ENCODE measurements at regions not wholly inside any gene's neighbourhood (a gene's known extent, or its start where the extent isn't known, plus 50 kb on each side); places are given as distances from the start of the nearest gene placed in this dataset.

GRCh38 chr3:26964836-26965235, 342.3 kb downstream of the LRRC3B start:
- Histone ChIP-seq H3K9ac (ENCODE audit: low read depth, low read length) (no peak overlapping the region), H3K4me3 (ENCODE audit: low read length) (no peak overlapping the region), H3K4me2 (ENCODE audit: low read length) (no peak overlapping the region), H3K36me3 (ENCODE audit: insufficient read depth, low read length) (no peaks in the 10 kb centered on the region), H3K9me3 (replicated peaks; ENCODE audit: low read length) (no peaks in the 10 kb centered on the region), H3K27me3 (ENCODE audit: control insufficient read depth, insufficient read depth, low read length) (no peaks in the 10 kb centered on the region), H3K4me1 (ENCODE audit: control insufficient read depth, insufficient read depth, low read length) (no peaks in the 10 kb centered on the region)

- H3K9me3 ChIP-seq (replicated peaks; ENCODE audit: low read length), result no peaks in the 10 kb centered on the region
- H3K4me2 ChIP-seq (ENCODE audit: low read length), result no peak overlapping the region
- H3K27me3 ChIP-seq (ENCODE audit: control insufficient read depth, insufficient read depth, low read length), result no peaks in the 10 kb centered on the region
- H3K4me3 ChIP-seq (ENCODE audit: low read length), result no peak overlapping the region
- H3K36me3 ChIP-seq (ENCODE audit: insufficient read depth, low read length), result no peaks in the 10 kb centered on the region
- no peak overlapping the region for H3K9ac ChIP-seq (ENCODE audit: low read depth, low read length)
- H3K4me1 ChIP-seq (ENCODE audit: control insufficient read depth, insufficient read depth, low read length), result no peaks in the 10 kb centered on the region
Measured at GRCh38 chr3:26967501-26967900, 344.9 kb downstream of the LRRC3B start.

DNA sequence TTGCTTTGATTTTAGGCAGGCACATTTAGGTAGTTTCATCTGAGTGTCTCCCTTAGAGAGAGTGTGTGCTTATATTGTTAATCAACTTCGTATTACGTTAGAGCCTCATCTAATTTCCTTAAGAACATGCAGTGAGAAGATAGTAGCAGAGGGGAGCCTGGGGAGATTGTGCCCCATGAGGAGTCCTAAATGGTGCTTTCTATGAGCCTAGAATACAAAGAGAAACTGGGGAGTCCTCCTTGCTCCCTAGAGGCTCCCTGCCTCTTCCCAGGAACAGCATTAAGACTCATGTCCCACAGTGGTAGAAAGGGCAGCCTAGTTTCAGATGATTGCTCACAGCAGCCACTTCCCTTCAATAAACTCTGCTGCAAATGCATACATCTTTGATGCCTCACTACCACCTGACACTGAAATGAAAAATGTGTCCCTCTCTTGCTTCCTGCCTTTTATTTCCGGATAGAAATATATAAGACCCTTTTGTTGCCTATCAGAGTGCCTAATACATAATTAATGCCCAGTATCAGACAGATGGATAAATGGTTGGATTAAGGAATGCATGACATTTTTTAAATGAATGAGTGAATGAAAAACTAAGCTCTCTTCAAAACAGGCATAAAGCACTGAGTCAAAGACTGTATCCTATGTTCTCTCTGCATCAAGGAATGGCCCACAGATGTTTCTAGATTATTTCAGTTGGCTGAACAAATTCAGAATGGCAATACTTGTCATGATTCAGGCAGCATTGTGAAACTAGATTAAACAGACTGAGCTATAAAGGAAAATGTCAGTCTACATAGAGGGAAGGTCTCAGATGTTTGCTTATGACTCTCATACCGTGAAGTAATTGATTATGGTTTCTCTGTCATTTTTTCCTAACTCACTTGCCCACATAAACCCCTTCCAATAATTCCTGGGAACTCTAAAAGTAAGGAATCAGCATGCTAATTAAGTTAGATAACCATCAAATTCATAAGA, 362.1 kb downstream of the LRRC3B start:
- H3K9me3 ChIP-seq (replicated peaks; ENCODE audit: low read length), result no peaks in the 10 kb centered on the region
- H3K36me3 ChIP-seq (ENCODE audit: insufficient read depth, low read length), result no peaks in the 10 kb centered on the region
- H3K27me3 ChIP-seq (ENCODE audit: control insufficient read depth, insufficient read depth, low read length), result no peaks in the 10 kb centered on the region
- no peaks in the 10 kb centered on the region for H3K4me1 ChIP-seq (ENCODE audit: control insufficient read depth, insufficient read depth, low read length)
- no peak overlapping the region for H3K4me2 ChIP-seq (ENCODE audit: low read length)
- H3K9ac ChIP-seq (ENCODE audit: low read depth, low read length), result no peak overlapping the region
- no peak overlapping the region for H3K4me3 ChIP-seq (ENCODE audit: low read length)

DNA sequence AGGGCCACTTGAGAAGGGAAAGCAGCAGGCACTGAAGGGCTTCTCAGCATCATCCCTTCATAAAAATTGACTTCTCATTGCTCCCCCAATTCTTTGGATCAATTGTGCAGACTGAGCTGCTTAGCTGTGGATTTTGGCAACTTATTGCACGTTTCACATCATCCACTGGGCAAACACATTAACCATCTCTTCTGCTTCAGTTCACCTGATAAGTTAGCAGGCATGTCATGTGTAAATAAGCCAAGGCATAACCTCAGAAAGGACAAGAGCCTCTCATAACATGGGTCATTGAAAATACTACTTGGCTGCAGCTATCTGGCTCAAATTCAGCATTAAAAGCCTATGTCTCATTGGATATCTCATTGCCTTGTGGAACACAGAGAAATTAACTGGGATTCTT, 366.5 kb downstream of the LRRC3B start:
- H3K36me3 ChIP-seq (ENCODE audit: insufficient read depth, low read length), result no peaks in the 10 kb centered on the region
- H3K9me3 ChIP-seq (replicated peaks; ENCODE audit: low read length), result no peaks in the 10 kb centered on the region
- H3K4me2 ChIP-seq (ENCODE audit: low read length), result no peak overlapping the region
- no peak overlapping the region for H3K4me3 ChIP-seq (ENCODE audit: low read length)
- no peak overlapping the region for H3K9ac ChIP-seq (ENCODE audit: low read depth, low read length)
- no peaks in the 10 kb centered on the region for H3K27me3 ChIP-seq (ENCODE audit: control insufficient read depth, insufficient read depth, low read length)
- H3K4me1 ChIP-seq (ENCODE audit: control insufficient read depth, insufficient read depth, low read length), result no peaks in the 10 kb centered on the region

DNA sequence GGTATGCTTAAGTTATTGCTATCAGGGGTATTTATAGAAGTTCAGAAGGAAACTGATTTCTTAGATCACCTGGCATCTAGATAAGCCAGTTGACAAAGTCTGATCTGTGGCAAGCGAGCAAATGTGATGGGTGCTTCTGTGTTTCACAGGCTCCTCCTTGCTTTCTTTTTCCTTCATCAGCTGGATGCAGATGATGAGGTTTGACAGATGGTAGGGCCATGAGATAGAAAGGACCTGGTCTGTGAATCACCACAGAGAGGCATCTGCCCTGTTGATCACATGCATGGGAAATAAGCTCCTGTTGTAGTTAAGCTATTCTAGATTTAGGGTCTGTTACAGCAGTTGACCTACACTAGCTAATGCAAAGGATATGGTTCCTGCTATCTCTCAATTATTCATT, 372.0 kb downstream of the NEK10 start:
- no peak overlapping the region for H3K4me2 ChIP-seq (ENCODE audit: low read length)
- no peaks in the 10 kb centered on the region for H3K36me3 ChIP-seq (ENCODE audit: insufficient read depth, low read length)
- H3K9me3 ChIP-seq (replicated peaks; ENCODE audit: low read length), result no peaks in the 10 kb centered on the region
- H3K4me3 ChIP-seq (ENCODE audit: low read length), result no peak overlapping the region
- H3K27me3 ChIP-seq (ENCODE audit: control insufficient read depth, insufficient read depth, low read length), result no peaks in the 10 kb centered on the region
- no peaks in the 10 kb centered on the region for H3K4me1 ChIP-seq (ENCODE audit: control insufficient read depth, insufficient read depth, low read length)
- no peak overlapping the region for H3K9ac ChIP-seq (ENCODE audit: low read depth, low read length)

GRCh38 chr3:27010834-27011233, 358.3 kb downstream of the NEK10 start:
- H3K4me2 ChIP-seq (ENCODE audit: low read length), result no peak overlapping the region
- no peaks in the 10 kb centered on the region for H3K4me1 ChIP-seq (ENCODE audit: control insufficient read depth, insufficient read depth, low read length)
- no peak overlapping the region for H3K4me3 ChIP-seq (ENCODE audit: low read length)
- H3K36me3 ChIP-seq (ENCODE audit: insufficient read depth, low read length), result no peaks in the 10 kb centered on the region
- no peak overlapping the region for H3K9ac ChIP-seq (ENCODE audit: low read depth, low read length)
- no peaks in the 10 kb centered on the region for H3K27me3 ChIP-seq (ENCODE audit: control insufficient read depth, insufficient read depth, low read length)
- H3K9me3 ChIP-seq (replicated peaks; ENCODE audit: low read length), result no peaks in the 10 kb centered on the region

DNA sequence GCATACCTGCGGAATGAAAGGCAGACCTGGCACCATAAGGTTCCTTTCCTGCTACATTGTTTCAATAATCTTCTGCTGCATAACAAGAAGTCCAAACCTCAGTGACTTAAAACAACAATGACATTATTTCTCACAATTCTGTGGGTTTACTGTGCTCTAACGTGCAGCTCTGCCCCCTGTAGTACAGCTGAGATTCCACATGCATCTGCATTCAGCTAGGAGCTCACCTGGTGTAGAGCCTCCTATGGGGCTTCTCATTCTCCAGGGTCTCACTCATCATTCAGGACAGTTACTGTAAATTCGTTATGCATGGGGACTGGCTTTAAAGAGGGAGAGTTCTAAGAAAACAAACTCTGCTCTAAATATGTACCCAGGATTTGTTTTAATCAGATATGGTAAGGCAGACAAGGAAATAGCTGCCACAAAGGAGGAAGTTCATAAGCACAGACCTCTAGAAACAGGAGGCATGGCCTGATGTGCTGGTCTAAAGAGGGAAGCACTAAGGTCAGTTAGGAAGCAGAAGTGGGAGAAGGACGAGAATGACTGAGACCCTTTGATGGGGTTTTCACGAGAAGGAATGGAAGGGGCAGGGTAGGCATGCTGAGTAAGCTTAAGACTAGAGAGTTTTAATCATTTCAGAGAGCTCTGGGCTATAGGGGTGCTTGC, 347.0 kb downstream of the NEK10 start:
- H3K27me3 ChIP-seq (ENCODE audit: control insufficient read depth, insufficient read depth, low read length), result no peaks in the 10 kb centered on the region
- no peak overlapping the region for H3K4me2 ChIP-seq (ENCODE audit: low read length)
- no peaks in the 10 kb centered on the region for H3K4me1 ChIP-seq (ENCODE audit: control insufficient read depth, insufficient read depth, low read length)
- no peak overlapping the region for H3K9ac ChIP-seq (ENCODE audit: low read depth, low read length)
- no peaks in the 10 kb centered on the region for H3K9me3 ChIP-seq (replicated peaks; ENCODE audit: low read length)
- H3K4me3 ChIP-seq (ENCODE audit: low read length), result no peak overlapping the region
- H3K36me3 ChIP-seq (ENCODE audit: insufficient read depth, low read length), result no peaks in the 10 kb centered on the region

GRCh38 chr3:27024493-27024892, 344.7 kb downstream of the NEK10 start:
- Histone ChIP-seq H3K9me3 (replicated peaks; ENCODE audit: low read length) (no peaks in the 10 kb centered on the region), H3K4me3 (ENCODE audit: low read length) (no peak overlapping the region), H3K9ac (ENCODE audit: low read depth, low read length) (no peak overlapping the region), H3K4me1 (ENCODE audit: control insufficient read depth, insufficient read depth, low read length) (no peaks in the 10 kb centered on the region), H3K36me3 (ENCODE audit: insufficient read depth, low read length) (no peaks in the 10 kb centered on the region), H3K4me2 (ENCODE audit: low read length) (no peak overlapping the region), H3K27me3 (ENCODE audit: control insufficient read depth, insufficient read depth, low read length) (no peaks in the 10 kb centered on the region)

GRCh38 chr3:27025718-27026117, 343.5 kb downstream of the NEK10 start:
- Histone ChIP-seq H3K9ac (ENCODE audit: low read depth, low read length) (no peak overlapping the region), H3K36me3 (ENCODE audit: insufficient read depth, low read length) (no peaks in the 10 kb centered on the region), H3K27me3 (ENCODE audit: control insufficient read depth, insufficient read depth, low read length) (no peaks in the 10 kb centered on the region), H3K4me2 (ENCODE audit: low read length) (no peak overlapping the region), H3K9me3 (replicated peaks; ENCODE audit: low read length) (no peaks in the 10 kb centered on the region), H3K4me1 (ENCODE audit: control insufficient read depth, insufficient read depth, low read length) (no peaks in the 10 kb centered on the region), H3K4me3 (ENCODE audit: low read length) (no peak overlapping the region)

GRCh38 chr3:27031476-27031875, 337.7 kb downstream of the NEK10 start:
- Histone ChIP-seq H3K36me3 (ENCODE audit: insufficient read depth, low read length) (no peaks in the 10 kb centered on the region), H3K9me3 (replicated peaks; ENCODE audit: low read length) (no peaks in the 10 kb centered on the region), H3K9ac (ENCODE audit: low read depth, low read length) (no peak overlapping the region), H3K4me2 (ENCODE audit: low read length) (no peak overlapping the region), H3K4me3 (ENCODE audit: low read length) (no peak overlapping the region), H3K27me3 (ENCODE audit: control insufficient read depth, insufficient read depth, low read length) (no peaks in the 10 kb centered on the region), H3K4me1 (ENCODE audit: control insufficient read depth, insufficient read depth, low read length) (no peaks in the 10 kb centered on the region)

- Histone ChIP-seq H3K4me3 (ENCODE audit: low read length) (no peak overlapping the region), H3K9ac (ENCODE audit: low read depth, low read length) (no peak overlapping the region), H3K36me3 (ENCODE audit: insufficient read depth, low read length) (no peaks in the 10 kb centered on the region), H3K4me2 (ENCODE audit: low read length) (no peak overlapping the region), H3K4me1 (ENCODE audit: control insufficient read depth, insufficient read depth, low read length) (no peaks in the 10 kb centered on the region), H3K9me3 (replicated peaks; ENCODE audit: low read length) (no peaks in the 10 kb centered on the region), H3K27me3 (ENCODE audit: control insufficient read depth, insufficient read depth, low read length) (no peaks in the 10 kb centered on the region)
Measured at GRCh38 chr3:27034255-27034654, 334.9 kb downstream of the NEK10 start.
